ENCODE measurements at regions not wholly inside any gene's neighbourhood (a gene's known extent, or its start where the extent isn't known, plus 50 kb on each side); places are given as distances from the start of the nearest gene placed in this dataset.

GRCh38 chr2:217186668-217187159 lies 326.9 kb upstream of the TNP1 start:
- TF ChIP-seq POLR2A (IDR thresholded peaks at IDR 0.05) (no peak), CTCF (IDR thresholded peaks at IDR 0.05) (no peak)
